ENCODE measurements at regions not wholly inside any gene's neighbourhood (a gene's known extent, or its start where the extent isn't known, plus 50 kb on each side); places are given as distances from the start of the nearest gene placed in this dataset.

GRCh38 chr6:19635728-19636127, 201.4 kb upstream of the ID4 start:
- ChIA-PET CTCF (no interaction called here), RAD21 (ENCODE audit: low non-redundant PET in 1 of 2, low total read pairs in 2 of 2, uncharacterized antibody in 2 of 2, unreplicated experiment in 2 of 2) (no interaction called here), POLR2A (no interaction called here)
- Histone ChIP-seq H3K4me3 (replicated peaks in 1 of 2; ENCODE audit: low read depth in 1 of 2, low read length in 2 of 2) (no peak overlapping the region), H3K27ac (ENCODE audit: low read depth, low read length) (no peak overlapping the region), H3K4me1 (ENCODE audit: control insufficient read depth in 1 of 2, insufficient read depth in 2 of 2, low read length in 2 of 2) (no peaks in the 10 kb centered on the region), H2AFZ (ENCODE audit: low read depth, low read length, poor library complexity, severe bottlenecking) (no peak overlapping the region), H3K27me3 (ENCODE audit: insufficient read depth, low read length) (no peaks in the 10 kb centered on the region), H3K9me3 (ENCODE audit: control insufficient read depth in 1 of 2, insufficient read depth in 1 of 2, low read depth in 1 of 2, low read length in 2 of 2) (no peaks in the 10 kb centered on the region), H4K20me1 (ENCODE audit: insufficient read depth) (no peaks in the 10 kb centered on the region), H3K36me3 (ENCODE audit: control insufficient read depth in 1 of 2, insufficient read depth in 2 of 2, low read length in 2 of 2) (no peaks in the 10 kb centered on the region), H3K9ac (ENCODE audit: low read length) (no peak overlapping the region), H3K79me2 (ENCODE audit: insufficient read depth, low read length) (no peaks in the 10 kb centered on the region), H3K4me2 (ENCODE audit: low read length) (no peak overlapping the region), H3K9me2 (ENCODE audit: insufficient read depth) (no peaks in the 10 kb centered on the region)
- intact Hi-C loops (cut with micrococcal nuclease) = no loop called here
- TF ChIP-seq SP1 (IDR thresholded peaks at IDR 0.05; ENCODE audit: low read depth) = no peak
- TF ChIP-seq REST (IDR thresholded peaks at IDR 0.05; ENCODE audit: low read depth) = no peak
- TF ChIP-seq POLR2A (IDR thresholded peaks at IDR 0.05; ENCODE audit: borderline replicate concordance, extremely low read depth, insufficient read depth, insufficient read length) = no peak
- no peak for TF ChIP-seq EZH2 (IDR thresholded peaks at IDR 0.05)
- no peak for TF ChIP-seq POLR2AphosphoS5 (IDR thresholded peaks at IDR 0.05; ENCODE audit: low read depth, low read length)
- no peak for TF ChIP-seq CBX3 (IDR thresholded peaks at IDR 0.05; ENCODE audit: low read depth)
- no peak for TF ChIP-seq TCF7L2 (IDR thresholded peaks at IDR 0.05; ENCODE audit: borderline replicate concordance, extremely low read depth, insufficient read depth, insufficient read length)
- no peak for TF ChIP-seq ELF1 (IDR thresholded peaks at IDR 0.05; ENCODE audit: borderline replicate concordance, low read depth)
- TF ChIP-seq ZBTB33 (IDR thresholded peaks at IDR 0.05; ENCODE audit: extremely low read depth, insufficient replicate concordance, low read length) = no peak
- no peak for TF ChIP-seq RAD21 (IDR thresholded peaks at IDR 0.05; ENCODE audit: low read depth)
- TF ChIP-seq ZFX (IDR thresholded peaks at IDR 0.05) = no peak
- no peak for TF ChIP-seq SIN3A (IDR thresholded peaks at IDR 0.05; ENCODE audit: low read depth)
- no peak for TF ChIP-seq FOSL1 (IDR thresholded peaks at IDR 0.05; ENCODE audit: low read depth)
- no peak for TF ChIP-seq ZNF274 (IDR thresholded peaks at IDR 0.05; ENCODE audit: low read depth, low read length)
- no peak for TF ChIP-seq MAX (IDR thresholded peaks at IDR 0.05)
- TF ChIP-seq EGR1 (IDR thresholded peaks at IDR 0.05; ENCODE audit: low read depth) = no peak
- DNase-seq (ENCODE audit: low read depth, low spot score) = no peak
- BruUV-seq (replicated peaks) = no TSS peak
- ATAC-seq = no peak
